ENCODE measurements at regions not wholly inside any gene's neighbourhood (a gene's known extent, or its start where the extent isn't known, plus 50 kb on each side); places are given as distances from the start of the nearest gene placed in this dataset.
A peak's percentile ranks its signal among the peaks of the same experiment; 100 is the strongest.

- DNase-seq: no peak
Measured at GRCh38 chr14:62602712-62603111, 442.5 kb downstream of the KCNH5 start.

GRCh38 chr14:62604524-62604923 is 440.7 kb downstream of the KCNH5 start:
- DNase-seq: peak; percentile 22

GRCh38 chr14:62614122-62614521 is 431.1 kb downstream of the KCNH5 start:
- DNase-seq: no peak

GRCh38 chr14:62616668-62617067 is 428.6 kb downstream of the KCNH5 start:
- no peak for DNase-seq

- DNase-seq: no peak
Measured at GRCh38 chr14:62626416-62626815, 418.8 kb downstream of the KCNH5 start.

- DNase-seq: no peak
Measured at GRCh38 chr14:62629176-62629725, 416.0 kb downstream of the KCNH5 start.

GRCh38 chr14:62631176-62631575 is 414.1 kb downstream of the KCNH5 start:
- DNase-seq: peak; percentile 33

GRCh38 chr14:62632771-62633170 is 412.5 kb downstream of the KCNH5 start:
- no peak for DNase-seq

GRCh38 chr14:62645649-62646048 is 399.6 kb downstream of the KCNH5 start:
- DNase-seq: no peak
